Mucosa of stomach (tissue), 1 donor: ENCODE measurements at regions not wholly inside any gene's neighbourhood (a gene's known extent, or its start where the extent isn't known, plus 50 kb on each side); places are given as distances from the start of the nearest gene placed in this dataset.
A peak's percentile ranks its signal among the peaks of the same experiment; 100 is the strongest.
"Not testable (repeated sequence)": the region's sequence is repeated elsewhere in the genome, so short reads cannot be mapped to it uniquely, and the experiment has no call there.

Experiments
- H3K27me3 ChIP-seq: one replicate; pipeline ENCODE4 v1.7.0; 2013; ENCODE audit warnings: mild to moderate bottlenecking, low read length; ENCODE audit not compliant: control insufficient read depth, insufficient read depth
- H3K36me3 ChIP-seq: one replicate; pipeline ENCODE4 v1.7.0; 2013; ENCODE audit warnings: low read length; ENCODE audit not compliant: control insufficient read depth, insufficient read depth
- H3K4me1 ChIP-seq: one replicate; pipeline ENCODE4 v1.7.0; 2013; ENCODE audit warnings: mild to moderate bottlenecking, low read length; ENCODE audit not compliant: control insufficient read depth, insufficient read depth
- H3K4me3 ChIP-seq: one replicate; pipeline ENCODE4 v1.7.0; 2013; ENCODE audit warnings: low read length
- H3K9ac ChIP-seq: one replicate; pipeline ENCODE4 v1.7.0; 2013; ENCODE audit warnings: mild to moderate bottlenecking, low read length, moderate library complexity
- H3K9me3 ChIP-seq: one replicate; pipeline ENCODE4 v1.7.0; 2013; ENCODE audit warnings: mild to moderate bottlenecking, low read length, moderate library complexity; ENCODE audit not compliant: control insufficient read depth
- donor health status: Pancreatic carcinoma.

- Histone ChIP-seq H3K27me3 (no peaks in the 10 kb centered on the region), H3K4me1 (peaks cover 46% of the 10 kb centered on the region), H3K9ac (no peak overlapping the region), H3K4me3 (no peak overlapping the region), H3K9me3 (no peaks in the 10 kb centered on the region), H3K36me3 (no peaks in the 10 kb centered on the region)
Observed at GRCh38 chr1:244325056-244325758, 126.5 kb downstream of the ADSS2 start.

- no peaks in the 10 kb centered on the region for H3K27me3 ChIP-seq
- peak overlapping the region; percentile 17 for H3K9ac ChIP-seq
- no peak overlapping the region for H3K4me3 ChIP-seq
- H3K36me3 ChIP-seq: no peaks in the 10 kb centered on the region
- peaks cover 42% of the 10 kb centered on the region for H3K4me1 ChIP-seq
- no peaks in the 10 kb centered on the region for H3K9me3 ChIP-seq
Observed at GRCh38 chr1:244326757-244327156, 125.0 kb downstream of the ADSS2 start.

- Histone ChIP-seq H3K4me3 (no peak overlapping the region), H3K4me1 (peaks cover 34% of the 10 kb centered on the region)
Observed at GRCh38 chr1:244327533-244327932, 124.2 kb downstream of the ADSS2 start.

GRCh38 chr1:244328476-244328875, 123.2 kb downstream of the ADSS2 start:
- H3K9ac ChIP-seq: no peak overlapping the region

More at GRCh38 chr1:244327533-244327932, 124.2 kb downstream of the ADSS2 start:
- Histone ChIP-seq H3K36me3 (no peaks in the 10 kb centered on the region), H3K9me3 (no peaks in the 10 kb centered on the region), H3K9ac (no peak overlapping the region), H3K27me3 (no peaks in the 10 kb centered on the region)

GRCh38 chr1:244329591-244330317, 122.0 kb downstream of the ADSS2 start:
- Histone ChIP-seq H3K9ac (no peak overlapping the region), H3K36me3 (no peaks in the 10 kb centered on the region), H3K9me3 (no peaks in the 10 kb centered on the region), H3K27me3 (no peaks in the 10 kb centered on the region), H3K4me1 (peaks cover 15% of the 10 kb centered on the region), H3K4me3 (no peak overlapping the region)

More at GRCh38 chr1:244328476-244328875, 123.2 kb downstream of the ADSS2 start:
- Histone ChIP-seq H3K4me1 (peaks cover 28% of the 10 kb centered on the region), H3K4me3 (no peak overlapping the region), H3K36me3 (no peaks in the 10 kb centered on the region), H3K9me3 (no peaks in the 10 kb centered on the region), H3K27me3 (no peaks in the 10 kb centered on the region)

- Histone ChIP-seq H3K4me3 (no peak overlapping the region), H3K4me1 (peaks cover 13% of the 10 kb centered on the region), H3K27me3 (no peaks in the 10 kb centered on the region), H3K9ac (no peak overlapping the region), H3K9me3 (no peaks in the 10 kb centered on the region), H3K36me3 (no peaks in the 10 kb centered on the region)
Observed at GRCh38 chr1:244330318-244330625, 121.4 kb downstream of the ADSS2 start.

GRCh38 chr1:244332761-244333160, 118.9 kb downstream of the ADSS2 start:
- H3K4me3 ChIP-seq, H3K9ac ChIP-seq, H3K9me3 ChIP-seq, H3K4me1 ChIP-seq, H3K36me3 ChIP-seq, H3K27me3 ChIP-seq: not testable (repeated sequence)

- H3K9ac ChIP-seq, H3K36me3 ChIP-seq, H3K4me3 ChIP-seq, H3K9me3 ChIP-seq, H3K4me1 ChIP-seq, H3K27me3 ChIP-seq: not testable (repeated sequence)
Observed at GRCh38 chr1:244334315-244334714, 117.4 kb downstream of the ADSS2 start.

GRCh38 chr1:244334842-244335241, 116.9 kb downstream of the ADSS2 start:
- H3K36me3 ChIP-seq, H3K9me3 ChIP-seq, H3K9ac ChIP-seq, H3K4me1 ChIP-seq, H3K4me3 ChIP-seq, H3K27me3 ChIP-seq: not testable (repeated sequence)

GRCh38 chr1:244335456-244335855, 116.3 kb downstream of the ADSS2 start:
- no peaks in the 10 kb centered on the region for H3K36me3 ChIP-seq
- H3K9ac ChIP-seq: no peak overlapping the region
- no peaks in the 10 kb centered on the region for H3K9me3 ChIP-seq
- H3K27me3 ChIP-seq: no peaks in the 10 kb centered on the region
- no peaks in the 10 kb centered on the region for H3K4me1 ChIP-seq
- no peak overlapping the region for H3K4me3 ChIP-seq

- no peaks in the 10 kb centered on the region for H3K27me3 ChIP-seq
- H3K9me3 ChIP-seq: no peaks in the 10 kb centered on the region
- no peaks in the 10 kb centered on the region for H3K4me1 ChIP-seq
- H3K4me3 ChIP-seq: no peak overlapping the region
- H3K36me3 ChIP-seq: no peaks in the 10 kb centered on the region
- H3K9ac ChIP-seq: no peak overlapping the region
Observed at GRCh38 chr1:244336232-244336899, 115.3 kb downstream of the ADSS2 start.

GRCh38 chr1:244337839-244338238, 113.9 kb downstream of the ADSS2 start:
- Histone ChIP-seq H3K4me3 (no peak overlapping the region), H3K27me3 (no peaks in the 10 kb centered on the region), H3K9ac (no peak overlapping the region), H3K36me3 (no peaks in the 10 kb centered on the region), H3K4me1 (no peaks in the 10 kb centered on the region), H3K9me3 (no peaks in the 10 kb centered on the region)
